GM12878 (cell line): ENCODE measurements at regions not wholly inside any gene's neighbourhood (a gene's known extent, or its start where the extent isn't known, plus 50 kb on each side); places are given as distances from the start of the nearest gene placed in this dataset.

Source experiments
- ATAC-seq: fragments of 200-7000 bp; cut with Tn5 transposase; 3 replicates; pipeline ENCODE4 v1.9.1; 2020; ENCODE audit warnings: mild to moderate bottlenecking, moderate library complexity
- BruUV-seq: library from RNA; stranded (reverse); fragments of 400-500 nt; replicated peaks from 2 replicates; lab custom pipeline; 2021; lab: Mats Ljungman, UMichigan
- CTCF ChIA-PET: fragments of 300-600 bp; sonication (Branson Sonifier 250); formaldehyde crosslinking; extraction: SDS; loops from one replicate; lab custom pipeline; 2021; ENCODE audit warnings: inconsistent platforms; lab: Yijun Ruan, JAX
- POLR2A ChIA-PET: fragments of 350-600 bp; formaldehyde crosslinking; extraction: SDS; loops from one replicate; lab custom pipeline; 2021; ENCODE audit warnings: inconsistent platforms; lab: Charles Lee
- RAD21 ChIA-PET: fragments of 300-600 bp; sonication (Branson Sonifier 250); formaldehyde crosslinking; loops from one replicate; lab custom pipeline; 2023; ENCODE audit warnings: antibody characterized with exemption; ENCODE audit not compliant: unreplicated experiment; lab: Charles Lee
- SMC1A ChIA-PET: fragments of 300-600 bp; sonication (Branson Sonifier 250); formaldehyde crosslinking; loops from one replicate; lab custom pipeline; 2023; ENCODE audit not compliant: unreplicated experiment, uncharacterized antibody; lab: Charles Lee
- DNase-seq: peaks from one replicate; pipeline ENCODE4 v3.0.0-alpha.2; 2011; ENCODE audit warnings: low read depth, low spot score
- FAIRE-seq: peaks from 3 replicates; lab custom pipeline; 2011; peaks lifted over from hg19 to GRCh38; lab: Jason Lieb, UNC
- H2AFZ ChIP-seq: 2 replicates; pipeline ENCODE4 v1.6.0; 2011; ENCODE audit warnings: low read depth, low read length, control low read depth; ENCODE audit not compliant: control insufficient read depth
- H3K27ac ChIP-seq: 2 replicates; pipeline ENCODE4 v1.5.1; 2011; ENCODE audit warnings: control low read depth; ENCODE audit not compliant: control insufficient read depth, insufficient read depth
- H3K27me3 ChIP-seq, 2 experiments: replicated peaks in 1 of 2; 2 replicates each; pipeline versions ENCODE4 v1.6.0 to v1.6.1; 2011; ENCODE audit warnings: low read length in 1 of 2; ENCODE audit not compliant: control insufficient read depth in 2 of 2, insufficient read depth in 2 of 2
- H3K36me3 ChIP-seq, 2 experiments: 2 replicates each; pipeline ENCODE4 v1.5.1; 2011; ENCODE audit warnings: low read length in 1 of 2; ENCODE audit not compliant: control insufficient read depth in 2 of 2, insufficient read depth in 2 of 2
- H3K4me1 ChIP-seq: 2 replicates; pipeline ENCODE4 v1.6.1; 2011; ENCODE audit warnings: mild to moderate bottlenecking, low read length, moderate library complexity, mixed read lengths; ENCODE audit not compliant: control insufficient read depth, insufficient read depth
- H3K4me2 ChIP-seq: 2 replicates; pipeline ENCODE4 v1.6.0; 2011; ENCODE audit warnings: control low read depth; ENCODE audit not compliant: control insufficient read depth, insufficient read depth
- H3K4me3 ChIP-seq: fragments of 200-600 bp; sonication (generic); 2 replicates; pipeline ENCODE4 v1.5.1; 2016
- H3K79me2 ChIP-seq: 2 replicates; pipeline ENCODE4 v1.6.0; 2011; ENCODE audit warnings: low read length; ENCODE audit not compliant: control insufficient read depth, insufficient read depth
- H3K9ac ChIP-seq: 2 replicates; pipeline ENCODE4 v1.8.0; 2011; ENCODE audit warnings: low read length, control low read depth, mixed read lengths; ENCODE audit not compliant: control insufficient read depth, insufficient read depth
- H3K9me3 ChIP-seq: replicated peaks from 3 replicates; pipeline ENCODE4 v1.5.1; 2011; ENCODE audit warnings: mild to moderate bottlenecking, low read length; ENCODE audit not compliant: control insufficient read depth, insufficient read depth
- H4K20me1 ChIP-seq: 2 replicates; pipeline ENCODE4 v1.6.0; 2011; ENCODE audit not compliant: control insufficient read depth, insufficient read depth
- BCL11A ChIP-seq: IDR thresholded peaks from 2 replicates; pipeline ENCODE4 v1.6.1; 2011; ENCODE audit warnings: low read depth, low read length
- CEBPZ ChIP-seq: fragments of 150-350 bp; IDR thresholded peaks from 2 replicates; pipeline ENCODE4 v1.6.1; 2016; ENCODE audit warnings: low read depth, low read length
- IRF5 ChIP-seq: fragments of 450-650 bp; IDR thresholded peaks from 2 replicates; pipeline ENCODE4 v1.6.1; 2017; ENCODE audit warnings: borderline replicate concordance
- MXI1 ChIP-seq: fragments of 150-350 bp; IDR thresholded peaks from 2 replicates; pipeline ENCODE4 v1.6.1; 2011; ENCODE audit warnings: low read depth, mild to moderate bottlenecking, inconsistent platforms, low read length, improper control_type of control experiment
- PAX8 ChIP-seq: fragments of 450-650 bp; IDR thresholded peaks from 2 replicates; pipeline ENCODE4 v1.6.1; 2017; ENCODE audit warnings: mild to moderate bottlenecking, moderate library complexity
- RAD51 ChIP-seq: fragments of 450-650 bp; IDR thresholded peaks from 2 replicates; pipeline ENCODE4 v1.6.1; 2016; ENCODE audit warnings: moderate library complexity, mild to moderate bottlenecking, inconsistent platforms
- RB1 ChIP-seq: fragments of 450-650 bp; formaldehyde crosslinking; IDR thresholded peaks from 2 replicates; pipeline ENCODE4 v1.6.1; 2017; ENCODE audit warnings: mild to moderate bottlenecking, borderline replicate concordance
- SP1 ChIP-seq: IDR thresholded peaks from one replicate; pipeline ENCODE4 v1.6.1; 2011; ENCODE audit warnings: low read depth, low read length
- SPI1 ChIP-seq: IDR thresholded peaks from 2 replicates; pipeline ENCODE4 v1.6.1; 2011; ENCODE audit warnings: low read depth, mild to moderate bottlenecking, low read length, moderate library complexity, borderline replicate concordance; ENCODE audit not compliant: insufficient read depth
- SREBF2 ChIP-seq: IDR thresholded peaks from 2 replicates; pipeline ENCODE4 v1.6.1; 2012; ENCODE audit warnings: mild to moderate bottlenecking, low read length
- SUZ12 ChIP-seq: fragments of 200-600 bp; sonication (generic); IDR thresholded peaks from one replicate; pipeline ENCODE4 v1.6.1; 2018; ENCODE audit warnings: antibody characterized with exemption, mild to moderate bottlenecking; ENCODE audit not compliant: unreplicated experiment
- YY1 ChIP-seq: IDR thresholded peaks from 2 replicates; pipeline ENCODE4 v1.6.1; 2011; ENCODE audit warnings: low read depth, mild to moderate bottlenecking, low read length
- WGBS: methylation state at CpG from one replicate; pipeline ENCODE4 v1.1.6; 2016; ENCODE audit warnings: low lambda C conversion rate; ENCODE audit not compliant: insufficient replicate concordance, insufficient coverage; ENCODE audit errors: missing lambda C conversion rate; 5-methylcytosine and 5-hydroxymethylcytosine counted together
- in situ Hi-C: fragments of 300-500 bp; cut with MboI; formaldehyde crosslinking; loops from 9 replicates; pipeline ENCODE4 v1.14.3; 2018; ENCODE audit warnings: mixed read lengths
- intact Hi-C: fragments of 100-400 bp; cut with micrococcal nuclease; formaldehyde crosslinking; loops from one replicate; pipeline ENCODE4 v1.14.2; 2022; ENCODE audit not compliant: unreplicated experiment

GRCh38 chr3:5616873-5617272, 429.4 kb downstream of the EDEM1 start:
- intact Hi-C loops (no loop called here), in situ Hi-C loops (no loop called here)
- no TSS peak for BruUV-seq
- Histone ChIP-seq H3K9me3 (no peaks in the 10 kb centered on the region), H3K79me2 (no peaks in the 10 kb centered on the region), H4K20me1 (no peaks in the 10 kb centered on the region), H3K9ac (no peak overlapping the region), H3K4me3 (no peak overlapping the region), H3K4me1 (no peaks in the 10 kb centered on the region), H3K4me2 (no peak overlapping the region), H3K27ac (no peak overlapping the region), H2AFZ (no peak overlapping the region), H3K27me3 (no peaks in the 10 kb centered on the region), H3K36me3 (no peaks in the 10 kb centered on the region)
- ChIA-PET POLR2A (no interaction called here), CTCF (no interaction called here), SMC1A (interaction anchor here (0.7 to 1.2 kb wide), 2 partner anchors 13 to 132 kb away, joined by 3 to 4 read pairs; no protein-coding TSS in a partner anchor), RAD21 (no interaction called here)
- WGBS = 39% methylated on average over 4 of the region's 4 CpGs
- FAIRE-seq (no peak), DNase-seq (no peak), ATAC-seq (no peak)
- no peak for TF ChIP-seq BCL11A

GRCh38 chr3:5618170-5618569, 430.7 kb downstream of the EDEM1 start:
- ChIA-PET POLR2A (no interaction called here), RAD21 (no interaction called here), CTCF (no interaction called here), SMC1A (no interaction called here)
- Histone ChIP-seq H3K27me3 (no peaks in the 10 kb centered on the region), H2AFZ (no peak overlapping the region), H3K4me1 (no peaks in the 10 kb centered on the region), H3K9ac (no peak overlapping the region), H4K20me1 (no peaks in the 10 kb centered on the region), H3K9me3 (no peaks in the 10 kb centered on the region), H3K27ac (no peak overlapping the region), H3K36me3 (no peaks in the 10 kb centered on the region), H3K4me3 (no peak overlapping the region), H3K4me2 (no peak overlapping the region), H3K79me2 (no peaks in the 10 kb centered on the region)
- TF ChIP-seq SPI1 = no peak
- no peak for TF ChIP-seq SREBF2
- no peak for TF ChIP-seq SP1
- no peak for TF ChIP-seq RB1
- TF ChIP-seq RAD51 = no peak
- no peak for TF ChIP-seq IRF5
- TF ChIP-seq MXI1 = no peak
- TF ChIP-seq YY1 = no peak
- TF ChIP-seq CEBPZ = no peak
- TF ChIP-seq SUZ12 = no peak
- TF ChIP-seq PAX8 = no peak
- BruUV-seq = no TSS peak
- no peak for FAIRE-seq
- no peak for ATAC-seq
- in situ Hi-C loops = no loop called here
- no peak for DNase-seq
- intact Hi-C loops = no loop called here
